NCI-H1694 treated with DMSO at 0.1 percent for 48 hours (cell line): ENCODE measurements at regions not wholly inside any gene's neighbourhood (a gene's known extent, or its start where the extent isn't known, plus 50 kb on each side); places are given as distances from the start of the nearest gene placed in this dataset.
A peak's percentile ranks its signal among the peaks of the same experiment; 100 is the strongest.

Experiments
- DNase-seq: peaks from one replicate; lab custom pipeline; 2025; lab: John Stamatoyannopoulos, UW

GRCh38 chr2:54360055-54360792, 95.9 kb upstream of the SPTBN1 start:
- DNase-seq, result peak; percentile 2

GRCh38 chr2:54364409-54364808, 91.7 kb upstream of the SPTBN1 start:
- DNase-seq, result no peak

GRCh38 chr2:54365661-54366060, 90.5 kb upstream of the SPTBN1 start:
- DNase-seq, result no peak

- DNase-seq, result no peak
Measured at GRCh38 chr2:54366487-54367280, 89.4 kb upstream of the SPTBN1 start.

GRCh38 chr2:54370405-54371104, 85.6 kb upstream of the SPTBN1 start:
- no peak for DNase-seq

GRCh38 chr2:54371460-54372065, 84.6 kb upstream of the SPTBN1 start:
- DNase-seq, result no peak

DNA sequence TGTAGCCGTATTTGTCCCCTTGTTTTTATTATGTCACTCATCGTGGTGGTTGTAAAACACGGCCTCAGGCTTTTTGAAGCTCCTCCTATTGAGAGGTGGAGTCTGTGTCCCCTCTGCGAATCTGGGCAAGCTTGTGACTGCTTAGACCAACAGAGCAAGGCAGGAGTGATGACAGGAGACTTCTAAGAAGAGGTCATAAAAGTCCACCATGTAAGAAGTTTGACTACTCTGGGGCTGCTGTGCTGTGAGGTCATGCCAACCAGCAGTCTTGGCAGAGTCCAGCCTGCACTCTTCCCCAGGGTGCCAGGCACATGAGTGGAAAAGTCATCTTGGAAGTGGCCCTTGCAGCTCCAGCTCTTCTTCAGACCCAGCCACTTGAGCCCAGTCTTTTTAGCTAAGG, 83.8 kb upstream of the SPTBN1 start:
- DNase-seq, result no peak

GRCh38 chr2:54373855-54374254, 82.3 kb upstream of the SPTBN1 start:
- no peak for DNase-seq

- no peak for DNase-seq
Measured at GRCh38 chr2:54374591-54375364, 81.3 kb upstream of the SPTBN1 start.

DNA sequence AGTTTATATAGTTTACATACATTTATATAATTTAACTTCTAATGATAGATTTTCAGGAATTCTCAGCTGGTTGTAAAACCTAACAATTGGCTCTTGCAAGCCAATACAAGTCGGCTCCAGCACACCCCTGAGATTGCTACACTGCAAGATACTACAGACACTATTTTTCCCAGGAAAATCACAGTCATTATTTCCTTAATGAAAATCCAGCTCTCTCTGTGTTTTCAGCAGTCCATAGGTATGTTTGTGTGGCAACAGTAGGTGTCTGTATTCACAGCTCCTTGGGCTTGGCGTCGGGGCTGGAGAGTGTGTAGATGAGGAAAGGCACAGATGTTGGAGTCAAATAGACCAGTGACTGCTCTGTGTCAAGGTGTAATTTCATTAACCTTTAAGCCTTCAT, 78.7 kb upstream of the SPTBN1 start:
- DNase-seq, result no peak

GRCh38 chr2:54377901-54378493, 78.1 kb upstream of the SPTBN1 start:
- no peak for DNase-seq

GRCh38 chr2:54380670-54381069, 75.5 kb upstream of the SPTBN1 start:
- DNase-seq, result no peak

GRCh38 chr2:54381293-54381692, 74.8 kb upstream of the SPTBN1 start:
- no peak for DNase-seq

- DNase-seq, result no peak
Measured at GRCh38 chr2:54382601-54383000, 73.5 kb upstream of the SPTBN1 start.

DNA sequence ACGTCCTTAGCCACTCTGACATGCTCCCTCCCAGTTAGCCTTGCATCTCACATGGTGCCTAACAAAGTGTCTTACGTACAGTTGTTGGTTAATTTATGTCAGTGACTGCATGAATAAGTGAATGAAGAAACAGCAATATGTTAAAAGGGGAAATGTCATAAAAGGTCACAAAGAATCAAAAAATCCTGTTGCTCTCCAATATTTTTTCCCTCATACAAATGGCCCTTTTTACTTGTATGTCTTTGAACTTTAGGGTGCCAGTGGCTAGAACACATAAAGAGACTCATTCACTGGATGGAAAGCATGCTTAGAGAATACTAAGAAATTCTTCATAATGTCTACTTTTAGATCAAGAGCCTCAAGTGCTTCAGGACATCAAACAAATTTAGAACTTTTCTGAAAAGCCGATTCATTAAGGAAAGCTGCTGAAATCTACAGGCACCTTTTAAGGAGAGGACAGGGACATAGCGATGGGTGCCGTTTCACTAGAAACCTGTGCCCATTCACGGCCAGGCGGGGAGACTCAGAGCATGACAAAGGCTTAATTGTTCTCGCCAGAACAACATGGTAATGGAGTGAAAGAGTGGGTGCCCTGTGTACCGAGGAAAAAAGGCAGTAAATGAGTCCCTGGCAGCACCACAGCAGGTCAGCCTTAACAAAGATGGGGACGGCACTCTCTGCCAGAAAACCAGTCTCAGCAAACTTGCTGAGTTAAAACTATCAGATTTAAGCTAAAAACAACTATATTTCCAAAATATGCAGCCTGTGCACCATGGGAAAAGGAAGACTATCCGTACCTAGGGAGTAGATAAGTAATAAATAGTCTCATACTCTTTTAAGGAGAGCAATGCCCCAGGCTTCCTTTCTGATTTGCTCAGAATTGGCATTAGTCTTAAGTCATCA, 71.6 kb upstream of the SPTBN1 start:
- DNase-seq, result no peak

GRCh38 chr2:54385271-54385670, 70.9 kb upstream of the SPTBN1 start:
- no peak for DNase-seq

- no peak for DNase-seq
Measured at GRCh38 chr2:54386585-54386984, 69.5 kb upstream of the SPTBN1 start.

DNA sequence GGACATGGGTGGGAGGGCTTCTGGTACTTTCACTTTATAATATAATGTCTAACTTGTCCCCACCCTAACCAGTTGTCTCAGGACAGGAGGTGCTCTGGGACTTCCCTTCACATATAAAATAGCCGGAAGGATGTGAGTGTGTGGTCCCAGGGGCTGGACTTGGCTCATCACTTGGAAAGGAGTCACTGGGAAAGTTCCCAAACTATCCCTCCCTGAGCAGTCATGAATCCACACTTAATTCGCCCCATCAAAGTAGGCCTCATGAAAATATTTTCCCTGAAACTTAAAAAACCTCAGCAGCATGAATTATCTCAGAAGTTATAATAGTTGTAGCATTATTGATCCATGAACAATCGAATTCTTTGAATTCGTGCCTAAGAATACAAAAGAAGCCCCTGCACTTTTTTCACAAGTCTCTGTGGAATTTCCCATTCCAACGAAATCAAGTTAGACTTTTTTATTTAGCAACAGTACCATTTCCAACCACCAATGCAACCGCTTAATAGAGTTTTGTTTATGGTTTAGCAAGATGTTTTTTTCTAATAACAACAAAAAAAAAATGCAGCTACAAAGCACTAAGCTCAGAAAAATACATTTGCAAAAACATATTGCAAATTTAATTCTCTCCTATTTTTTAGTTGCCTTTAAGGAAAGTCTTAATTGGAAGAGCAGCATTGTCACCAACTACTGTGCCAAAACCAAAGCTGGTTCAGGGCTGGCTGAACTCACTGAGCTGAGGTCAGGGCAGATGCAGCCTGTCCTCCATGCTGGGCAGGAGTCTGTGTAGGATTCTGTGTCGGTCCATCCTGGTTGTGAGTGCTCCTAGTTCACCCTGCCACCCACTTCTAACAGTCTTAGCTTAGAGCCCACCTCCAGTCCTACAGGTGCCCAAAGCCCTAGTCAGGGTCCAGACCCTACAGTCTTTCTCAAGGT, 68.8 kb upstream of the SPTBN1 start:
- DNase-seq, result no peak

DNA sequence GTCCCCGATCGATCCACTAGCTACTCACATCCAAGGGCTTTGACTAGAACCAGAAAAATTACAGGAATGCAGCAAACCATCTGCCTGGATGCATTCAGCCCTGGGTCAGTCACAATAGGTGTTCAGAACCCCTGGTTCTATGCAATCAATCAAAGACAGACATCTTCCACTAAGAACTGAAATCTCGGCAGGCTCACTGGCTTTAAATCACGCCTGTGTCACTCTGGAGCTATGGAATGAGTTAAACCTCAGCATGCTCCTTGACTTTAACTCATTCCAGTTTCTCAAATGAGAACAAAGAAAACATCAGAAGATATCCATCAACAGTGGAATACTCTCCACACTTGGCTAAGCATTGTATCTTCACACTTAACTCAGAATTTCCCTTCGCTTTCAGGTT, 68.1 kb upstream of the SPTBN1 start:
- DNase-seq, result no peak
